ENCODE measurements at regions not wholly inside any gene's neighbourhood (a gene's known extent, or its start where the extent isn't known, plus 50 kb on each side); places are given as distances from the start of the nearest gene placed in this dataset.

DNA sequence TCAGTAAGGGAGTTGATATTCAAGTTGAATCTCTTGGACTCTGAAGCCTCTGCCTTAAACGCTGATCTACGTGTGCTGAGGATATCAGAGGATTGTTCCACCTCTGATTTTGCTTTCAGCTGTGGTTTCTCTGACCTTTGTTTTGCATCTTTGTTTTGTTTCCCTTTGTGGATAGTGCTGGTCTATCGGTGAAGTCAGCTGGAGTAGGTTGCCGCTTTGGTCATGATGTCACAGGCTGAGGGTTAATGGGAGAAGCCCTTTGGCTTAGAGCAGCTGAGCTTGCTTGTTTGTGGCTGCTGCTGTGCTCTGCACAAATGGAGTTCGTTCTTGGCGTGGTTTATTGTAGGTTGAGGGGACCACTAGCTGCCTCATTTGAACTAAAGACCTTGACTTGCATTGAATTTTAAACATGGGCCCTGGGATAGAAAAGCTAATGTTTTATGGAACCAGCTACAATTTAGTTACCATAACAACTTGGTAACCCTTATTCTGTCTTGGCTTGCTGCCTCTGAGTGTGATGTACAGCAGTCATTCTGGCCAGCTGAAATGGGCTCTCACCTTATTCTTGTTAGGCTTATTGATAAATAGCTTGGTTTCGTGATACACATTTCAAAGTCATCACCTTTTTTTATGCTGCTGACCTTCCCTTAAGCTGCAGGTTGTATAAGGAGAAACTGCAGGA is 284.5 kb upstream of the E2F7 start:
- no peaks in the 10 kb centered on the region for H3K9me3 ChIP-seq (ENCODE audit: low read depth, low read length)
- H3K27ac ChIP-seq (ENCODE audit: low read depth, low read length), result no peak overlapping the region
- H3K79me2 ChIP-seq (ENCODE audit: insufficient read depth, low read length), result no peaks in the 10 kb centered on the region
- no peak overlapping the region for H3K4me3 ChIP-seq (ENCODE audit: insufficient read depth, low read length)
- H3K4me1 ChIP-seq (ENCODE audit: insufficient read depth, low read length), result peaks cover 12% of the 10 kb centered on the region
- H3K4me2 ChIP-seq (ENCODE audit: insufficient read depth, low read length), result no peak overlapping the region
- no peaks in the 10 kb centered on the region for H3K36me3 ChIP-seq (ENCODE audit: insufficient read depth, low read length)
- H2AFZ ChIP-seq (ENCODE audit: low read length), result no peak overlapping the region
- H4K20me1 ChIP-seq (ENCODE audit: insufficient read depth, low read length), result no peaks in the 10 kb centered on the region
- no peak for DNase-seq (ENCODE audit: insufficient read length, low spot score, missing footprints)
- TF ChIP-seq, protein P1, sequence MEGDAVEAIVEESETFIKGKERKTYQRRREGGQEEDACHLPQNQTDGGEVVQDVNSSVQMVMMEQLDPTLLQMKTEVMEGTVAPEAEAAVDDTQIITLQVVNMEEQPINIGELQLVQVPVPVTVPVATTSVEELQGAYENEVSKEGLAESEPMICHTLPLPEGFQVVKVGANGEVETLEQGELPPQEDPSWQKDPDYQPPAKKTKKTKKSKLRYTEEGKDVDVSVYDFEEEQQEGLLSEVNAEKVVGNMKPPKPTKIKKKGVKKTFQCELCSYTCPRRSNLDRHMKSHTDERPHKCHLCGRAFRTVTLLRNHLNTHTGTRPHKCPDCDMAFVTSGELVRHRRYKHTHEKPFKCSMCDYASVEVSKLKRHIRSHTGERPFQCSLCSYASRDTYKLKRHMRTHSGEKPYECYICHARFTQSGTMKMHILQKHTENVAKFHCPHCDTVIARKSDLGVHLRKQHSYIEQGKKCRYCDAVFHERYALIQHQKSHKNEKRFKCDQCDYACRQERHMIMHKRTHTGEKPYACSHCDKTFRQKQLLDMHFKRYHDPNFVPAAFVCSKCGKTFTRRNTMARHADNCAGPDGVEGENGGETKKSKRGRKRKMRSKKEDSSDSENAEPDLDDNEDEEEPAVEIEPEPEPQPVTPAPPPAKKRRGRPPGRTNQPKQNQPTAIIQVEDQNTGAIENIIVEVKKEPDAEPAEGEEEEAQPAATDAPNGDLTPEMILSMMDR (IDR thresholded peaks at IDR 0.05; ENCODE audit: extremely low read depth, low read depth, low read length), result no peak
- no peaks in the 10 kb centered on the region for H3K27me3 ChIP-seq (ENCODE audit: insufficient read depth, low read length)

DNA sequence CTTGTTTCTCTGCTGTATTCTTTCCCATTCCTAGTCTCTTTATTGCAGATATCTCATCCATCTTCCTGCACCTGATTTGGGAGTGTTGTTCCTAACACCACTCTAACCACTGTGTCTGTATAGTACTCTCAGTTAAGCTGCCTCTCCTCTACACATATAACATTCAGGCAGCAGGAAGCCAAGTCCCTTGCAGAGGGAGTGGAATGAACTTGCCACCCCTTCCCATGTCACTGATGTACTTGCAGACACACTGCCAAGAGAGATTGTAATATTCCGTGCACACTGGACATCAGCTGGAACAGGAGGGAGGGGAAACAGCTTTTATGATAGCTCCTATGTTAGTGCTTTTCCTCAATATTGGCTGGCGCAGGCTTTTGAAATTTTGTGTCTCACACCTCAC is 281.6 kb upstream of the E2F7 start:
- H4K20me1 ChIP-seq (ENCODE audit: insufficient read depth, low read length), result no peaks in the 10 kb centered on the region
- TF ChIP-seq, protein P1 (IDR thresholded peaks at IDR 0.05; ENCODE audit: extremely low read depth, low read depth, low read length), result no peak
- H3K27ac ChIP-seq (ENCODE audit: low read depth, low read length), result no peak overlapping the region
- H3K27me3 ChIP-seq (ENCODE audit: insufficient read depth, low read length), result no peaks in the 10 kb centered on the region
- no peak for DNase-seq (ENCODE audit: insufficient read length, low spot score, missing footprints)
- H3K4me1 ChIP-seq (ENCODE audit: insufficient read depth, low read length), result peaks cover 14% of the 10 kb centered on the region
- no peak overlapping the region for H2AFZ ChIP-seq (ENCODE audit: low read length)
- no peaks in the 10 kb centered on the region for H3K36me3 ChIP-seq (ENCODE audit: insufficient read depth, low read length)
- H3K4me3 ChIP-seq (ENCODE audit: insufficient read depth, low read length), result no peak overlapping the region
- no peak overlapping the region for H3K4me2 ChIP-seq (ENCODE audit: insufficient read depth, low read length)
- H3K9me3 ChIP-seq (ENCODE audit: low read depth, low read length), result no peaks in the 10 kb centered on the region
- H3K79me2 ChIP-seq (ENCODE audit: insufficient read depth, low read length), result no peaks in the 10 kb centered on the region

DNA sequence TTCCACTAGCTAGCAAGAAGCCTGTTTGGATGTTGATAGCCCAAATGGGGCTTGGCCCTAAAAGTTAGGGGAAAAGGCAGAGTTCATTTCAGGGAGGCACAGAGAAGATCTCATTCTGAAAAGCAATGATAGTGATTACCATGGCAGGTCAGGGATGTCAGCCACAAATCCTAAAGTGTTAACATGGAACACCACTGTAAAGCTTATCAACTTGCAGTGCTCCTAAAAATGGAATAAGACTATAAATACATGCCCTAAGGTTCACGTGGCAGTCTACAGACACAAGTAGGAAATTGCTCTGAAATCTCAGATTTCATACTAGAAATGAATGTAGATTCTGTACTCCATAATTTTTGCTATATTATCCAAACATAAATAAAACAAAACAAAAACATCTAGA is 280.0 kb upstream of the E2F7 start:
- Histone ChIP-seq H3K9me3 (ENCODE audit: low read depth, low read length) (no peaks in the 10 kb centered on the region), H3K79me2 (ENCODE audit: insufficient read depth, low read length) (no peaks in the 10 kb centered on the region), H2AFZ (ENCODE audit: low read length) (no peak overlapping the region), H3K36me3 (ENCODE audit: insufficient read depth, low read length) (no peaks in the 10 kb centered on the region), H3K4me3 (ENCODE audit: insufficient read depth, low read length) (no peak overlapping the region), H3K27me3 (ENCODE audit: insufficient read depth, low read length) (no peaks in the 10 kb centered on the region), H3K4me2 (ENCODE audit: insufficient read depth, low read length) (no peak overlapping the region), H4K20me1 (ENCODE audit: insufficient read depth, low read length) (no peaks in the 10 kb centered on the region), H3K4me1 (ENCODE audit: insufficient read depth, low read length) (peaks cover 14% of the 10 kb centered on the region), H3K27ac (ENCODE audit: low read depth, low read length) (no peak overlapping the region)
- DNase-seq (ENCODE audit: insufficient read length, low spot score, missing footprints), result no peak
- TF ChIP-seq, protein P1 (IDR thresholded peaks at IDR 0.05; ENCODE audit: extremely low read depth, low read depth, low read length), result no peak

DNA sequence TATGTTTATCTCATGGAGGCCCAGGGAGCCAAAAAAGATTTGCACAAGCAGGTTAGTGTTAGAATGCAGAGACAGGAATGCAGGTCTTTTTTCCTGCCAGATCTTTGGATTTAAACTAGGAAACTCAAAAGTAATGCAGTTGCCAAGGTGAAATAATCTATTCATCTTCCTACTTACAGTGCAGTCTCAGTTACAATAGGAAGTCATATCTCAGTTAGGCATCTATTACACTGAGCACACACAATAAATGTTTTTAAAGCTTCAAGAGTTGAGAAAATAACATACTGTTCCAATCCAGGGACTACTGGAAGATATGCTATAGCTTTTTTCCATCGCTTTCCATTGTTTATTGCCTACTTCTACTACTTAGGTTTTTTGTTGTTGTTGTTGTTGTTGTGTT is 279.3 kb upstream of the E2F7 start:
- peaks cover 14% of the 10 kb centered on the region for H3K4me1 ChIP-seq (ENCODE audit: insufficient read depth, low read length)
- no peak overlapping the region for H3K27ac ChIP-seq (ENCODE audit: low read depth, low read length)
- H3K27me3 ChIP-seq (ENCODE audit: insufficient read depth, low read length), result no peaks in the 10 kb centered on the region
- H4K20me1 ChIP-seq (ENCODE audit: insufficient read depth, low read length), result no peaks in the 10 kb centered on the region
- H2AFZ ChIP-seq (ENCODE audit: low read length), result no peak overlapping the region
- no peaks in the 10 kb centered on the region for H3K9me3 ChIP-seq (ENCODE audit: low read depth, low read length)
- no peak overlapping the region for H3K4me3 ChIP-seq (ENCODE audit: insufficient read depth, low read length)
- H3K4me2 ChIP-seq (ENCODE audit: insufficient read depth, low read length), result no peak overlapping the region
- TF ChIP-seq, protein P1 (IDR thresholded peaks at IDR 0.05; ENCODE audit: extremely low read depth, low read depth, low read length), result no peak
- no peaks in the 10 kb centered on the region for H3K79me2 ChIP-seq (ENCODE audit: insufficient read depth, low read length)
- H3K36me3 ChIP-seq (ENCODE audit: insufficient read depth, low read length), result no peaks in the 10 kb centered on the region
- DNase-seq (ENCODE audit: insufficient read length, low spot score, missing footprints), result no peak

Data from osteoblast (primary cell).